NAMALWA (cell line): ENCODE measurements at regions not wholly inside any gene's neighbourhood (a gene's known extent, or its start where the extent isn't known, plus 50 kb on each side); places are given as distances from the start of the nearest gene placed in this dataset.

Experiments used
- DNase-seq: peaks from one replicate; pipeline ENCODE4 v3.0.0-alpha.2; 2015; ENCODE audit warnings: low spot score

DNA sequence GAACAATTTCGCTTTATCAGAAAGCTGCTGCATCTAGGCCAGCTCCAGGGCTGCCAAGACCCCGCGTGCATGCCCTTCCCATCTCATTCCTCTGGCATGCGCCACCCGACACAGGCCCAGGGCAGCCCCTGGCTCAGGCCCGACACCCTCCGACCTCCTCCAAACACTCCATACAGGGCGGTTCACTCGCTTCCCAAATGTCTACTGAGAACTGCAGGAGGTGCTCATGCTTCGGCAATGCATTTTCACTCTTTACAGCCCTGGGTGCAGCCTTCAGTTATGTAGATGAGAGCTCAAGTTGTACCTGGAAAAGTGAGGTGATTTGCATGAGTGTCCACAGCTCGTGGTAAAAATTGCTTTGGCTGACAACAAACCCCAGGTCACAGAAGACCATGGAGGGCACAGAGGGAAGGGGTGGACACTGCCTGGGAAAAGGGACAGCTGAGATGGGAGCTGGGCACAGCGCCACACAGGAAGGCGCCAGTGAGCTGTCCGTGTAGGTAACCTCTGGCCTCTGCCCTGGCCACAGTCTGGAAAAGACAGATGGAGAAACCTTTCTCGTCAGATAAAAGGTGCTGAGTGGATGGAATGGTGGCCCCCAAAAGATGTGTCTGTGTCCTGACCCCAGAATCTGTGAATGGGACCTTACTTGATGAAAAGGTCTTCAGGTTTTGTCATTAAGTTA lies 1351.9 kb downstream of the BRD1 start:
- no peak for DNase-seq

DNA sequence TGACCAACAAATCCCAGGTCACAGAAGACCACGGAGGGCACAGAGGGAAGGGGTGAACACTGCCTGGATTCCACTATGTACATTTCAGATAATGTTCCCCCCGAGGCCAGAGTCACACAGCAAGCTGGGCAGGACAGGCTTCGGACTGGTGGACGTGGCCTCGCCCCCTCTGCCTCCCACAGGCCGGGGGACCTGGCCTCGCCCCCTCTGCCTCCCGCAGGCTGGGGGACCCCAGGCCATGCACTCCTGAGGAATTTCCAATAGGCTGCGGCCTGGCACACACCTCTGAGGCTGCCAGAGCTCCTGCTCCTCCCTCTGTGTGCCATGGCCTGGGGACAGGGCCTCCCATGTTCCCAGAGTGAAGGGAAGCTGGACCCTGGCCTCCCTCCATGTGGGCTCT lies 1352.8 kb downstream of the BRD1 start:
- DNase-seq = no peak

DNA sequence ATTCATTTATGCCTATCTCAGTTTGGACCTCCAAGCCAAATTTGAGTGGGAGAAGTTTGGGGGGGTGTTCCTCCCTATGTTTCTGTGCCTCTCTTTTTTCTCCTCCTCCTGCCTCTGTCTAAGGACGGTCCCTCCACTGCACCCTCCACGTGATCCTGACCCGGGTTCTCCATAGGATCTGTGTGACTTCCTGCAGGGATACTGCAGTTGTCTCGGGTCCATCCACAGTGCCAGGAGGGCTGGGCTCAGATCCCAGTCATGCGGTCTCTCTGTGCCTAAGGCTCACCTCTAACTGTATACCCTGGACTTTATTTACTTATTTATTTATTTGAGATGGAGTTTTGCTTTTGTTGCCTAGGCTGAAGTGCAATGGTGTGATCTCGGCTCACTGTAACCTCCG lies 1354.5 kb downstream of the BRD1 start:
- no peak for DNase-seq

DNA sequence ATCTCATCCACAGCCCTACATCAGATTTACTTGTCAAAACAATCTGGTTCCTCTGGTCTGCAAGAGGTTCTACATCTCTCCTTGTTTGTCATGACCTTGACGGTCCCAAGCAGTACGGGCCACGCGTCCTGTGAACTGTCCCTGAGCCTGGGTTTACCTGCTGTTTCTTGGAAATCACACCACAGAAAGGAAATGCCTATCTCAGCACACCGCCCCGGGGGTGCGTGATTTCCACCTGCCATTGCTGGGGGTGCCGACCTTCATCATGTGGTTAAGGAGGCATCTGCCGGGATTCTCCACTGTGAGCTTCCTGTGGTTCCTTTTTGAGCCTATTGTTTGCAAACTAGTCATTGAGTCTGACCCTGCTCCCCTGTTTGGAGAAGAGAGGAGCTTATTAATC lies 1363.4 kb downstream of the BRD1 start:
- no peak for DNase-seq

DNA sequence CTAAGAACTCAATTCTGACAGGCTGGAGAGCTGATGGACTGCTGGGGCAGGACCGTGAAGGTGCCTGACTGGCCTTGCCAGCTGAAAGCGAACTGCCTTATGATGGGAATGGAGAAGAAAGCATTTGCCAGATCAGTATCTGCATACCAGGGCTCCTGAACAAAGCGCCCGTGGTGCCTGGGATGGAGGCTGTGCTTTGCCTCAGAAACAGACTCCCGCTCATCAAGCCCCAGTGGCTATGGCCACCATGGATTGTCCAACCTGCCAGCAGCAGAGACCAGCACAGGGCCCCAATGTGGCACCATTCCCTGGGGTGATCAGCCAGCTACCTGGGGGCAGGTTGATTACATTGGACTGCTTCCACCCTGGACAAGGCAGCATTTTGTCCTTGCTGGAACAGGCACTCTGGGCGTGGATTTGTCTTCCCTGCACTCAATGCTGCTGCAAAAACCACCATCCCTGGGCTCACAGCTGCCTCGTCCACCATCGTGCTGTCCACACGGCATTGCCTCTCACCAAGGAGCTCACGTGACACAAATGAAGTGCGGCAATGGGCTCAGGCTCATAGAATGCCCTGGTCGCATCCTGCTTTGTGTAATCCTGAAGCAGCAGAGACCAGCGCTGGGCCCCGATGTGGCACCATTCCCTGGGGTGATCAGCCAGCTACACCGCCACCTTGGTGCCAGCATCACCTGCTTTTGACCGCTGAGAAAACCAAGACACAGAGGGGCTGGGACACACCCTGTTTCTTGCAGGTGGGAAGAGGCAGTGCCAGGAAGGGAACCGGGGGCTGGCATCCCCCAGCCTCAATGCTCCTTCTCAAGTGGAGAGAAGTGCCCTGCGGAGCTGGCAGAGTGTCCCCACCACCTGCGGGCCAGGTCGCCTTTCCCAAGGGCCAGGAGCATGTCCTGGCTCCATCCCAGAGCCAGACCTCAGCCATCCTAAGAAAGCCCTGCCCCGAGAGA lies 1367.5 kb downstream of the BRD1 start:
- no peak for DNase-seq

DNA sequence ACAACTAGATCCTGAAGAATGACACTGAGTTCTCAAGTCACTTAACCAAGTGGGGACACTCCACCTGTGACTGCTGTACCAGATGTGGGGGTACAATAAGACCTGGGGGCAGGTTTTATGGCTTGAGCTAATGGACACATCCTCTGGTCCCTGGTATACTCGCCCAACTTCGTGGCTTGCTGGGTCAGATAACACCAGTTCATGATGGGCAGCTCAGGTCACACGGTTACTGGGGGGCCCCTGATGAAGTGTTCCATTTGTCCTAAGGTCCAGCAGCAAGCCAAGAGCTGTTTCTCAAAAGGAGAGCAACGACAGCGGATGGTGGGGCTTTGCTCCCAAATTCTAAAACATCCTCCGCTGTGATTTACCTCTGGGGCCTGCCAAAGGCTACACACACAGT lies 1368.4 kb downstream of the BRD1 start:
- DNase-seq = no peak

DNA sequence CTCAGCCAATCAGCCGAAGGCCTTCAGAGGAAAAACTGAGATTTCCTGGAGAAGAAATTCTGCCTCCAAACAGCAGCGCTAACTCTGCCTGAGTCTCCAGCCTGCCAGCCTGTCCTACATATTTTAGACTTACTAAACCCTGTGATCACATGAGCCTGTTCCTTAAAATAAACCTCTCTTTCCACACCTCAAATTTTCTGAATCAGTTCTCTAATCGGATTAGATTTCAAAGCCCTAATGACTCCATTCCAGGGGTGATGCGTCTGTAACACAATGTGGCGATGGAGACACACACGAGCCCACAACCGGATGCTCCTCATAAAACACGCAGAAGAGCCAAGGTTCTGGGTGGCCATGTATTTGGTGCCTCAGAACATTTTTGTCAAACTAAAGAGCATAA lies 1371.2 kb downstream of the BRD1 start:
- no peak for DNase-seq

DNA sequence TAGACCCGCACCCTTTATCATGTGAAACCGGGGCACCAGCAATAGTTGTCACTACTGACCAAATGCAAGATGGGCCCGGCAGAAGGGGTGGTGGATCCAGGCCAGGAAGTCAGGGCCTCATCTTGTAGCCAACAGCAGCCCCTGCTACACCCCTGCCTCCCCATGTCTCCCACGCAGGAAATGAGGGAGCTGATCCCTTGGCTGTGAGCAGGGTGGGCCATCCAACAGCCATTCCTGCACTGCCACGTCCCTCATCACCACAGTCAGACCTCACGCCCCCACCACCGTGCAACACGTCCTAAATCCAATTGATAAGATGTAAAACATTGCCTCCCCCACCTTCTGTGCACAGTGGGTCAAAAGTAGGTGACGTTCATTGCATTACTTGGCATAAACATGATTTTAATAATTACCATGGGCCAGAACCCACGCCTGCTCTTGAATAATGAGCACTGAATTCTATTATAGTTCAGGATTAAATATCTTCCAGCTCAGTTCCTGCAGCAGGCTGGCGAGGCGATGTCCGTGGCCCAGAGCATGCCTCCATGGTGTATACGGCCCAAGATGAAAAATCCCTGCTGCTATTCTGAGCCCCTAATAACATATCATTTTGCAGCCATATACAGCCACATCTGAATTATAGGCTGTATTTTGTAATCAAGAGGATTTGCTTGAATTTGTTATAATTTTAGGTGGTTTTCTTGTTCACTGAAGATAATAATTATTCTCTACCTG lies 1373.8 kb downstream of the BRD1 start:
- no peak for DNase-seq

DNA sequence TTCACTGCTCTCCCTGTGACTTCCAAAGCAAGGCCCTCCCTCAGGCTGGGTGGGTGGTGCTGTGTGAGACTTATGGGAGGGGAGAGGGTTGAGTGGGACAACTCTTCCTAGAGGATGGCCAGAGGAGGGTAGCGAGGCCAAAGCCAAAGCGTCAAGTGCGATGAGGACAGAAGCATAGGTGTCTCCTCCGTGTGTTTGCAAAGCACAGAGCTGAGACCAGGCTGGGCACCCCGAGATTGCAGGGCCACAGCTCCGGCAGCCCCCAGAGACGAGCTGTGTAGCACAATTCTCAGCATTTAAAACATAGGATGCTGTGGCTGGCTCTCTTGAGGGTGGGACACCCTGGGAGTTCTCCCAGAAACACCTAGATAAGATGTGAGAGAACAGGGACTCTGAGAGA lies 1374.5 kb downstream of the BRD1 start:
- DNase-seq = no peak

DNA sequence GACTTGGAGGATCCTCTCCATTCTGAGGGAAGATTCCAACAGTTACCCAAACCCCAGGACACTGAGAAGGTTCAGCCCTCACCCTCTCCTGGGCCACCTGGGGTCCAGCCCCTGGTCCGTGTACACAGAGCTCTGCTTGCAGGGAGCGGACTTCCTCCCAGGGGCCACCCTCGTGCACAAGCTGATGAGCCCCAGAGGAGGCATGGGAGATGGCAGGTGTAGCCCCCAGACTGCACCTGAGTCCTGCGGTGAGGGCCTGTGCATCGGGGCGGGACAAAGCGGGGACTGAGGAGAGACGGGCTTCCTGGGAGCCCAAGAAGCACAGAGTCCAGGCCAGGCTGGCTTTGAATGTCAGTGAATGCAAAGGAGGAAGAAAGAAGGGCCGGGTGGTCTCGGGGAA lies 1374.9 kb downstream of the BRD1 start:
- DNase-seq = no peak

DNA sequence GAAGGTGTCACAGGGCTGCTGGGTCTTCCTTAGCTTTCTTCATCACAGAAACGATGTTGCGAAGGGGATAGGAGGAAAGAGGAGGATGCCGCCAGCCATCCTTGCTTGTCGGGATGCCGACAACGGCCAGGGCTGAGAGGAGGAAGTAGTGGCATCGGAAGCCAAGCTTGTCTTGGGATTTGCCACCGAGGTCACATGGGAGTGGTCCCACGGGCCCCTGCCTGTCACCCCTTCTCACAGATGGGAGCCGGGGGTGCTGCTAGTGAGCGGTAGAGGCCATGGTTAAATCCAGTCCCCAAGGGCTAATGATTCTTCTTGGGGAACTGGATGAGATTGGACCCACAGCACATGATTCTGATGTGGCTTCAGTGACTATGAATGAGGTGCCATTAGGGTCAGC lies 1375.8 kb downstream of the BRD1 start:
- no peak for DNase-seq

DNA sequence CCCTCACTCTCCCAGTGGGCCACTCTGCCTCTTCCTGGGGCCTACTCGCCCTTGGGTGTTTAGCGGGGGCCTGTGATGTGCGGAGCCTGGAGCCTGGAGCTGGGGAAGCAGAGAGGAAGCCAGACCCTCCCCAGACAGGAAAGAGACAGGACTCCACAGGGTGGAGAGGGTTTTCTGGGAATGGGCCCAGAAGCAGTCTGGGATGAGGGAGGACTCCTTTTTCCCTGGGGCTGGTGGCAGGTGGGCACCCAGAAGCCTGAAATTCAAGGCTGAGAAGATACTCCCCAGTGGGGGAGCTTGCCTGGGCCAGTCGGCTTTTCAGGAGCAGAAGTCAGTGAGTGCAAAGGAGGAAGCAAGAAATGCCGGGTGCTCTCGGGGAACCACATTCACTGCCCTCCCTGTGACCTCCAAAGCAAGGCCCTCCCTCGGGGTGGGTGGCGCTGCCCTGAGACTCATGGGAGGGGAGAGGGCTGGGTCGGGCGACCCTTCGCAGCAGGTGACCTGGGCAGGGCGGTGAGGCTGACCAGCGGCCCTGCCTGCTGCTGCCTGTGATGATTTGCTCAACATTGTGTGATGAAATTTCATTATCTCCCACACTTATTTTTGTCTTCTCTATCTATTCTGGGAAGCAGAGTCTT lies 1377.4 kb downstream of the BRD1 start:
- DNase-seq = no peak

DNA sequence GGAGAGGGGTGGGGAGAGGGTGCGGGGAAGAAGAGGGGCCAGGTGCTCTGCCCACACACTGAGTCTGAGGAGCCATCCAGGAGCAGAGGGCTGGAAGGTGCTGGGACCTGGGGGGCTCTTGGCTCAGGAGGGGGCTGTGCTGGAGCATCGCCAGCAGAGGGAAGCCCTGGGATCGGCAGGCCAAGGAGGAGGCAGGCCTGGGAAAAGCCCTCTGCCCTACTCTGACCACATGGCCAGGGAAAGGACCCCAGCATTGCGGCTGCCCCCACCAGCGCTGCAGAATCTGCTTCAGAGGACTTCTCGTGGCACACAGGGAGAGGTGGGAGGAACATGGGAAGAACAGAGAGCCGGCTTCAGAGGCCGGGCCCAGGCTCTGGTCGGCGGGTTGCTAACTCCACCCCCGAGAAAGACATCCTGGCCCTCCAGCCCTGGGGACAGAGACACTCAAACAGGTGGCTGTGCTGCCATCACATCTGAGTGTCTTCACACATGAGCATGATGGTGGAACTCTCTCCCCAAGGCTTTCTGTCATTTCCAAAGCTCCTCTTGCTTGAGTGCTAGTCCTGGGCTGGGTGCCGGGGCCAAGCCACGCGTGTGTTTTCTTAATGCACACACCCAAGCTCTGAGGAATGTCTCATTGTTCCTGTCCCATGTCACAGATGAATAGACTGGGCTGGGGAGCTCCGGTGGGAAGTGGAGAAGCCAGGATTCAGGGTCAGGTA lies 1378.0 kb downstream of the BRD1 start:
- no peak for DNase-seq

DNA sequence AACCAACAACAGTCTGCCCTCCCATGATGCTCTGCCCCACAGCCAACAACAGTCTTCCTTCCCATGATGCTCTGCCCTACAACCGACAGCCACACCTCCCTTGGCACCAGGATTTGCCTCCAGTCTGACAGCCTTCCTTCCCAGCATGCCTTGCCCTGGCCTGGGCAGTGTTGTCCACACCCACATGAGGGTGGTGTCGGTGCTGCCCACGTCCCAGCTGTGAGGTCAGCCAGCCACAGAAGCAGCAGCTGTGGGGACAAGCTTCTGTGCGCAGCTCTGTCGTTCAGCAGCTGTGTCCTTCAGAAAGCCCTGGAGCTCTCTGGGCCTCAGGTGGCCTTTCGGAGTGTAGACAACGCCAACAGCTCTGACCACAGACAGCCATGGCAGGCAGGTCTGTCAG lies 1378.9 kb downstream of the BRD1 start:
- no peak for DNase-seq

DNA sequence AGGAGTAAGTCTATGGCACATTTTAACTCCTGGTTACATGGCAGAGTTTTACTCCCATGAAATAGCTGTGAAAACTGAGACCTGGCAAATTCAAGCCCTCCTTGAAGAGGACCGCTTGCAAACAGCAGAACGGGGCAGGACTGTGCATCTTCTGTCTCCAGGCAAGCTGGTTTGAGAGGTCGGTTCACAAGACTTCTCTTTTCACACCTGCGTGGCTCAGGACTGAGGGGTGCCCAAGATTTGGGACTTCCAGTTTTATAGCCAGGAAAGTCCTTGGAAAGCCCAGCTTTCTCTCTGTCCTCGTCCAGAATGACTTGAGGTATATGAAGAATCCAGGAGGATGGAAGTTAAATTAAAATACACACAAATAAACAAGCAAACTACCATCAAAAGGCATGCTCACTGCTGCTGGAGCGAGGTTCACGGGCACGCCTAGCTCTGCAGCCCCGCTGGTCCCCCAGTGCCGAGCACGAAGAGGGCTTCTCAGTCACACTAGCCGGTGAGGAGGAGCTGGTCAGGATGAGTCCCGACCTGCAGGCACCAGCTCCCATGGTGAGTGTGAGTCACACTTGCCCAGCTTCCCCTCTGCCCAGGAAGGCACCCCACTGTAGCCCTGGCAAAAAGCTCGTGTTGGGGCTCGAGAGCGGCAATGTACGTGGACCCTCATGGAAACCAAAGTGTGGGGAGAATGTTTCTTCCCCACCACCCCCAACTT lies 1382.4 kb downstream of the BRD1 start:
- DNase-seq = no peak

DNA sequence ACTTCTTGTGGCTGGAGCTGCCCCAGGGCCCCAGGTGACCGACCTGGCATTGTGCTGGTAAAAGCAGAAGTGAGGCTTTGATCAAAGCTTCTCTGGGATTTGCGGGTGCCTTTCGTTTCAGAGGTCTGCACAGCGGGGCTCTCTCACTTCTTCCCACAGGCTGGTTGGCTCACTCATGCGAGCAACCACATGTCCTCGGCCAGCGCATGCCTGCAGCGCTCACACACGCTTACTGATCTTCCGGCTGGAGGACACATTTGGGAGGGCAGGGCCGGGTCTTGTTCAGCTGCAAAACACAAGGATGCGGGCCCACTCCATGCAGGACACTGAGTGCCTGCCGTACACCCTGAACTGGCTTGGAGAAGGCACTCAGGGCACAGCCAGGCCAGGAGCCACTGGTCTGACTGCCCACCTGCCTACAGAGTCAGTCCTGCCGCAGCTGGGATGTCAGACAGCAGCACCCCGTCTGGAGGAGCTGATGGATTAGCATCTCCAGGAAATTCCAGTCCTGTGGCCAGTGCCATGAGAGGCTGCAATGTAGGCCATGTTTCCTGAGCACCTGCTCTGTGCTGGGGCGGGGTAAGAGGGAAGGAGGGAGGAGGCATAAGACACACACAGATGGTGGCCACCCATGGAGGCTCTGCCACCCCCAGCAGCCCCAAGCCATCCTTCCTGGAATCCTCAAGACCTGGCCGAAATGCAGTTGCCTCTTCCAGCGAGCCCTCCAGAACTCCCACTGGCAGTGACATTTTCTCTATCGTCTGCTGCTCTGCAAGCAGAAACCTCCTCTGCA lies 1383.2 kb downstream of the BRD1 start:
- DNase-seq = peak; percentile 67

DNA sequence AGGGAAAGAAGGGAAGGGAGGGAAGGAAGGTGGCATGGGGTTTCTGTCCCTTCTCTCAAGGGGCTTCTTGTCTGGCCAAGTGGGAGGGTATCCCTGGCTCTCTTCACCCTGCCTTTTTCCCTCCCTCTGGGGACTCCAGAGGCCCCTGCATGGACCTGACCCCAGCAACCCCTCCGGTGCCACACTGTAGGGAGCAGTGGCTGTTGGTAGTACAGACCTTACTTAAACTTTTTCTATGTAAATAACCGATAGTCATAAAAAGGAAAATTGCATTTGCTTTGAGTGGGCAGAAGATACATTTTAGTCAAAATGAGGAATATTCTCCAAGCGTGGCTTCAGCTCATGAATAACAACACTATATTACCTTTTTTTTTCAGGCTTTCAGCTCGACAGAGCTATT lies 1384.0 kb downstream of the BRD1 start:
- no peak for DNase-seq

DNA sequence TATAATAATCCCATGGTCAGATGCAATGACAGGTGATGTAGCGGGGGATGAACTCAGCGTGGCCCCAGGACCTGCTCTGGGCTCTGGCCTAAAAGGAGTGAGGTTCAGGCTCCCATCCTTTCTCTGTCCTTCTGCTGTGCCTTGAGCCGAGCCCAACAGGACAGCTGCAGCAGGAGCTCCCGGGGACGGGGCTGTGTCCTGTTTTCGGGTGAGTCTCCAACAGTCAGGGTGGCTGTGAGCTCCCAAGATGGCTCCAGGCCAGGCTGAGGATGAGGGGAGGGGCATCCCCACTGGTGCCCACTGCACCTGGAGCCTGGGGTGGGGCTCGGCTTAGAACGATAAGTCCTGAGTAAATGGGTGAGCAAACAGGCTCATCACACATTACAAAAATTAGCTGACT lies 1385.0 kb downstream of the BRD1 start:
- no peak for DNase-seq

DNA sequence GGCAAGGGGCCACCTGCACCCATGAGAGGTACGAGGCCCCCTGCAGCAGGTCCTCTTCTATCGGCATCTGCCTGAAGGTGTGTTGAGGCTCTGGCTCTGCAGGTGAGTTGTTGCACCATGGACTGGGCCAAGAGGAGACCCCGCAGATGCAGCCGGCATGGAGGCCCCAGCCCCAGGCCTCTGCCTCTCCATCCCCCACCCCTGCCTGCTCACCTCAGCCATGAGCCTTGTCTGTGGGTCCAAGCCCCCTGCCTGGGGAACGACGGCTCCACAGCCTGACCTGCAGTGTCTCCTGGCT lies 1386.2 kb downstream of the BRD1 start:
- no peak for DNase-seq
